Dedifferentiated amniotic fluid mesenchymal stem cell (primary cell): ENCODE measurements at regions not wholly inside any gene's neighbourhood (a gene's known extent, or its start where the extent isn't known, plus 50 kb on each side); places are given as distances from the start of the nearest gene placed in this dataset.
"Not testable (repeated sequence)": the region's sequence is repeated elsewhere in the genome, so short reads cannot be mapped to it uniquely, and the experiment has no call there.

ENCODE experiments used
- DNase-seq: peaks from one replicate; pipeline ENCODE4 v3.0.0-alpha.2; 2016; ENCODE audit errors: extremely low spot score

DNA sequence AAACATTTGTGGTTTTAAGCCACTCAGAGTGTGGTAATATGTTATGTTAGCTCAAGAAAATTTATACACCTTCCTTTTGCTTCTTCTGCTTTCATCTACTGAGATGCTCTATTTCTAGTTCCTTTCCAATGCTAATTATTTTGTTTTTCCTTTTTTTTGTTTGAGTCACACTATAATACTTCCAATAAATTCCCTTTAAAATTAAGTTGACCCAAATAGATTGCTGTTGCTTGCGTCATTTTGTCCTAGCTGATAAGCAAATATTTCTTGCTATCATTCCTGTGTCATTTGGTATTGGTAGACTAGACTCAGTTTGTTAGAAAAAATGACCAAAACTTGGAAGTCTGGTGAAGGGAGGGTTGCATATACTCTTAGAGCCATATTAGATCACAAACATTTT, 437.0 kb upstream of the CNTN6 start:
- DNase-seq: no peak

DNA sequence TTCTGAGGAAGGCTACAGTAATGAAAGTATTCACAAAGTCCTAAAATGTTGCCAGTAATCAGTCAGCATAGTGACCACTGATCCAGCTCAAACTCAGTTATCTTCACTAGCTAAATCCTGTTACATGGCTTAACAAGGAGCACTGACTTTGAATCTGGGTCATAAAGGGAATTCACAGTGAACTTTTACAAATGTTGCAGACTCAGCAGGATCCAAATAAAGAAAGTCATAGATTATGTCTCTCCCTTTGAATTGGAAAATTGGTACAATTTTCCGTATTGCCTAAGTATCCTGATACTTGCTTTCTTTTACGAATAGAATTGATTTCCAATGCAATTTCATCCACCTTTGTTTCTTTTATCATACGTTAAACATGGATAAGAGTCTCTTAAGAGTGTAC, 431.5 kb upstream of the CNTN6 start:
- DNase-seq: no peak

DNA sequence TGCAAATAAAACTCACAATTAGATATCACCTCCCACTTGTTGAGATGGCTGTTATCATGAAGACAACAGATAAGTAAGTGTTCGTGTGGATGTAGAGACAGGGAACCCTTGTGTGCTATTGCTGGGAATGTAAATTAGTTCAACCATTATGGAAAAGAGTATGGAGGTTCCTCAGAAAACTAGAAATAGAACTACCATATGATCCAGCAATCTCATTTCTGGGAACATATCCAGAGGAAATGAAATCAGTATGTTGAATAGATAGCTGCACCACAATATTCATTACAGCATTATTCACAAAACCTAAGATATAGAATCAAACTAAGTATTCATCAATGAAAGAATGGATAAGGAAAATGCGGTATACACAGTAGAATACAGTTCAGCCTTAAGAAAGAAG, 418.7 kb upstream of the CNTN6 start:
- DNase-seq: no peak

DNA sequence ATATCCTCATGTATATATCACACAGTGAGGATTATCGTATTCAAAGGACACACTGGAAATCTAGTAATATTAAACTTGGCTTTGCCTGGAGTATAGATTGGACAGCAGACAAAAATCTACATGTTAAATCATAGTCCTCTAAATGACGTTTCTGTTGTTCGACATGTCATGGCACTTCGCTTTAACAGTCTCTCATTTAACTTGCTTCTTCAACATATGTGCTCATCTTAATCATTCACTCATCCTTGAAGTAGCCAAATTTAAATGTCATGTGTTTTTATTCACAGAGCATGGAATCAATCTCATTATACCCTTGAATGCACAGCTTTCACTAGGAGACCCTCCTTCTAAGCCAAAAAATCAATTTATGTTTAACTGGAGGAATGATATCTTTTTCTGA, 417.0 kb upstream of the CNTN6 start:
- DNase-seq: no peak

DNA sequence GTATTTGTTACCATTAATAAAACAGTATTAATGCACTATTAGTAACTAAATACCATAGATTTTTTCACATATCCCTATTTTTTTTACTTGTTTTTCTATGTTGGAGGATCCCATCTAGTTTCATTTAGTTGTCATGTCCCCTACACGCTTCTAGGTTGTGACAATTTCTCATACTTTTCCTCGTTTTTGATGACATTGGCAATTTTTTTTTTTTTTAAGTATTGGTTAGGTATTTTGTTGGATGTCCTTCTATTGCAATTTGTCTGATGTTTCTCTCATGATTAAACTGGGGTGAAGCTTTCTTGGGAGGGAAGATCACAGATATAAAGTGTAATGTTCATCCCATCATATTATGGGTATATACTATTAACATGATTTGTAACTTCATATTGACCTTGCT, 409.1 kb upstream of the CNTN6 start:
- no peak for DNase-seq

DNA sequence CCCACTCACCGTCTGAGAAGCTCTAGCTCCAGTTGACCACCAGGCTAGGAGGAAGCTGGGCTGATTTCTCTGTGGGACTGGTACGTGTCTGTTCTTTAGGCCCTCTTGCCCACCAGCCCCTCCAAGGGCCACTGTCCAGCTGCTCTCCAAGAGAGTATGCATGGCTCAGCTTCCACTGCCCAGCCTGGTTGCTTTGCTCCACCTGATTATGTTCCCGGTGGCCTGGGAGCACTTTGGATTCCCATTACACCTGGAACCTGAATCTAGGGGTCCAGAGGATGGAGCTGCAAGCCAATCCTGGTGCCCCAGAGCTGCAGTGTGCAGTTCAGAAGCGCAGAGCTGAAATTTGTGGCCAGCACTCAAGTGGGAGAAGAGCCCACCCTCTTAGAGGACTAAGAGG, 402.1 kb upstream of the CNTN6 start:
- DNase-seq: no peak

DNA sequence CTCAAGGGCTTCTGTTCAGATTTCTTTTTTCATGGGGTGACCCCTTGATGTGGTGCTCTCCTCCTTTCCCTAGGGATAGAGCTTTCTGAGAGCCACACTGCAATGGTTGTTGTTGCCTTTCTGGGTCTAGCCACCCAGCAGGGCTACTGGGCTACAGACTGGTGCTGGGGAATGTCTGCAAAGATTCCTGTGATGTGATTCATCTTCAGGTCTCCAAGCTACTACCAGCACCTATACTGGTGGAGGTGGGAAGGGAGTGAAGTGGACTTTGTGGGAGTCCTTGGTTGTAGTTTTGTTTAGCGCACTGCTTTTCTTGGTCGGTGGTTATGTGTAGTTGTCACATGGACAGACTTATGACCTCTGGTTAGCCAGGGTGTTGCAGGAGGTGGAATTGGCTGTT, 392.3 kb upstream of the CNTN6 start:
- no peak for DNase-seq

DNA sequence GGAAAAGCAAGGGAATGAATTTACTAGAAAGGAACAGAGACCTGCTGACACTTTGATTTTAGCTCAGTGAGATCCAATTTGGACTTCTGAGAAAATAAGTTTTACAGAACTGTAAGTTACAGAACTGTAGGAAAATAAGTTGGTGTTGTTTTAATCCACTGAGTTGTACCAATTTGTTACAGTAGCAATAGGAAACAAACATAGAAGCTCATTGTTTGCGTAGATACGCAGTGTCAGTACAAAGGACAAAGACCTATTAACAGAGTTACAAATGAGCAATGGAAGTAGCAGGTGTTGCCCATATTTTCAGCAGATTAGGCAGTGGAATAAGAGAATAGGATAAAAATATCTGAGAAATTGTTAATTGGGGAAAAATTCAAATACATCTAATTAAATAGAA, 385.8 kb upstream of the CNTN6 start:
- no peak for DNase-seq

DNA sequence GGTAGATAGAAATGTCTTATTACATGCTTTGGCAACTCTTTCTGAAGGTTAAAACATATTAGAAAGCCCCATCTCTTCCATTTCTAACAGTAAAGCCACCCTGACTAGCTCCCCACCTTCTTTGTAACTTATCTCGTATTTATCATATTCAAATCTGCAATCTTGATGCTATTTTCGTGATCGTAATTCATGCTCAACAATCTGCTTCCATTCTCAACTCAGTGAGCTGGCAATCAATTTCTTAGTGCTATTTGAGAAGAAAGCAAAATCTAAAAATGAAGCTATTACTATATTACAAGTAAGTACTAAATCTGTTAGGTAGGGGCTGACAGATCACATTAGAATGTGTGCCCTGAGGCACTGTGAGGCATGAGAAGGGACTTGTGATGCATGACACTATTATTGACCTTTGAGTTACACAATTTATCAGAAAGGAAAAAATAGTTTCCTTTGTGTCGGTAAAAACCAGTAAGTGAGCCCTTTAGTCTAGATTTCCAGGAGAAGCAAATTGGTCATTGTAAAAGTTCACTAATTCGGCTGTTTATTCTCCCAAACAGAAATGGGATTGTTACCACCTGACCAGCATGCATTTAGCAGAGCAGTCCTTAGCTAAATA, 379.7 kb upstream of the CNTN6 start:
- DNase-seq: no peak

DNA sequence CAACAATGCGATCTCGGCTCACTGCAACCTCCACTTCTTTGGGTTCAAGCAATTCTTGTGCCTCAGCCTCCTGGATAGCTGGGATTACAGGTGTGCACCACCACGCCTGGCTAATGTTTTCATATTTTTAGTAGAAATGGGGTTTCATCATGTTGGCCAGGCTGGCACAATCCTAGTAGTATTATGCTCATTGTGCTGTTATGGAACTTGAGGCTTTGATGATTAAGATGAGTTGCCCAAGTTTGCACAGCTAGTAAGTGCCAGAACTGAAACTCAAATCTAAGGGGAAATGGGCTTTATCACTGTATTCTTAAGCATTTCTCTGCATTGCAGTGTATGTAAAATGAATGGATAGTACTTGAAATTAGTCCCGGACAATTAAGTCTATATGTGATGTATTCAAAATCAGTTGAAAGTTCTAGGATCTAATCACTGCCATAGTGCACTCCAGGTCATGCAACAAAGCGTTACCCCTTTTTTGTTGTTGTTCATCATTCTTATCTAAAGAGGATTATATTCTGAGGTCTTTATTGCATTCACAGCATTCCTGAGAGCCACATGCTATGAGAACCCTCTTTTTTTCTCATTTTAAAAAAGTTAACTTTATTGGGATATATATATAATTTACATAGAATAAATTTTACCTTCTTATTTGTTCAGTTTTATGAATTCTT, 378.7 kb upstream of the CNTN6 start:
- no peak for DNase-seq

DNA sequence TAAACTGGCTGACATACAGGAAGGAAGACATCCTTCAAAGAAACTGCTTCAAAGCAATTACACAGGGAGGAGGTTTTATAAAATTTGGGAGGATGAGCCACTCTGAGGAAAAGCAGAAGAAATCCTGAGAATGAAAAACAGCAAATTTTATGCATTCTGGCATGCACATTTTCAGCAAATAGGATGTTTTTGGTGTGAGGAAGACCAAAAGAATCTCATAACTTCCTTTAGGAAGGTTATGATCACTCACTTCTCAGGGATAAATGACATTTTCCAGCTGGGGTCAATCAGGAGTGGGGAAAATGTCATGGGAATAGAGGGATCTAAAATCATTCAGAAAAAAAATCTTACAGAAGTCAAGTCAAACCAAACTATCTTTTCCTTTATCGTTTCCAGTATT, 371.7 kb upstream of the CNTN6 start:
- no peak for DNase-seq

DNA sequence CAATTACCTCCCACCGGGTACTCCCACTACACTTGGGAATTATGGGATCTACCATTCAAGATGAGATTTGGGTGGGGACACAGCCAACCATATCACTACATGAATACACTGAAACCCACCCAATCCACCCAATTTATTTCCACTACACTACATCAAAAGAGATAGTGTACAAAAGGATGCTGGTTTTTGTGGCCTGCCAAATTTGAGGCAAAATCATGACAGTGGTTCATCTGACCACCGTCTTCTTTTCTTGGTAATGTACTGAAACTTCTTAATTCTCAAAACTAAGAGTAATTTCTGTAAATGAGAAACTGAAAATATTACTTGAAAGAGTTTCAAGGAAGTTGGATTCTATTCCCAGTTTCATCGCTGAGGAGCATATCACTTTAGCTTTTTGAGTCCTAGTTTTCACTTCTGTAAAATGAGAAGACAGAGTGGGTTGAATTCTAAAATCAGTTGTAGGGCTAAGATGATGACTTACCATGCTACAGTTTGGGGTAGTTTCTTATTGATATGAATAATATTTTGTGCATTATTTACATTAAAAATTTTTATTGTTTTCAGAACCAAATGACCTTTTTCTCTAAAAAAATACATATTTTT, 360.4 kb upstream of the CNTN6 start:
- DNase-seq: no peak

DNA sequence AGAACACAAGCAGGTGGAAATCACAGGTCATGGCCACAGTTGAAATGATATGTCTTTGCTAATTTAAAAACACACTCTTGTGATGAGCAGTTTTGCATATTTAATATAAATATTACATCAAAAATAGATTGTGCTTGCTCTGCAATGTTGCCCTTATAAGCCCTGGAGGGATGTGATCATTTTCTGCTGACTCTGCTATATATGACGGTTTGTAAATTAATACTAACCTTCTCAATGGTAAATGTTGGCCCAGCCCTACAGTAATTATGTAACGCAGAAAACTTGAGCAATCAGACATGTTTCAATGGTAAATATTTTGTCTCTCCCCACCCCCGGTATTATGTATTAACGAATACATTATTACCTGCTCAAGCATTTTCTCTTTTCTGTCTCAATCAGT, 359.5 kb upstream of the CNTN6 start:
- DNase-seq: no peak

DNA sequence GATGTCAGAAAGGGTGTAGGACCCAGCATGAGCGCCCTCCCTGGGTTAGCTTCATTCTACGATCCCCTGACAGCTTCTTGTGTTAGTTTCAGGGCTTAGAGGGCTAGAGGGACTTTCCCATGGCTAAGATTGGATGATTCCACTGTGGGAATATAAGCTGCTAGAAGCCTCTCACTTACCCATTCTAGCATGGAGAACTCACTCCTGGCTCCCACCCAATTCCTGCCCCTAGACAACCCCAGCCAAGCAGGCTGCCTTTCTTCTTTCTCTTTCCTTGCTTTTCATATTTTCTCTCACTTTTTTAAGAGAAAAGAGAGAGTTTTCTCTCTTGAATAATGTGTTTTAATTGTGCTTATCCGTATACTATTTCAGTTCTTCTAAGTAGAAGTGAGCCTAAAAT, 335.1 kb upstream of the CNTN6 start:
- DNase-seq: no peak

DNA sequence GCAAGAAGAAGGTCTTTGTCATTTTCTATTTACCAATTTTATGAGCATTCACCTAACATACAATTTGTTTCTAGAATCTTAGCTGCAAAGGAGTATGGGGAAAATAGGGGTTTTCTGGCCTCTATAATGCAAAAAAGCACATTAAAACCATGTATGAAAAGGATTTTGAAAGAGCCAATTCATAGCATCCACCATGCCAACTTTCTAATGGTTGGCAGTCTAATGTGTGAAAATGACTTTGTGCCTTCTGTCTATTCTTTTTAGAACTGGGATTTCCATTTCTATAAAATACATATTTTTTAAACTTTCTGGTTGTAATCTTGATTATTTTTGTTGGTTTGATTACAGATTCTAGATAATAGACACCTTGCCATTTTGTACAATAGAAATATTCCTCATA, 333.7 kb upstream of the CNTN6 start:
- DNase-seq: no peak

DNA sequence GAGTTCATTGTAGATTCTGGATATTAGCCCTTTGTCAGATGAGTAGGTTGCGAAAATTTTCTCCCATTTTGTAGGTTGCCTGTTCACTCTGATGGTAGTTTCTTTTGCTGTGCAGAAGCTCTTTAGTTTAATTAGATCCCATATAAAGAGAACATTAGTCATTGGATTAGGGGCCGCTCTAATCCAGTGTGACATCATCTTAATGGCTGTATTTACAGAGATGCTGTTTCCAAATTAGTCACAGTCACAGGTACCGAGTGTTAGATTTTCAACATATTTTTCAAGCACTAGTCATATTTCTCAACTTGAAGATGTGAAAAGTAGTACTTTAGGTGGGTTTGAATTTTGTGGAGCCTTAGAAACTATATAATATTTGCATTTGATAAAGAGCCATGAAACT, 319.4 kb upstream of the CNTN6 start:
- DNase-seq: not testable (repeated sequence)

DNA sequence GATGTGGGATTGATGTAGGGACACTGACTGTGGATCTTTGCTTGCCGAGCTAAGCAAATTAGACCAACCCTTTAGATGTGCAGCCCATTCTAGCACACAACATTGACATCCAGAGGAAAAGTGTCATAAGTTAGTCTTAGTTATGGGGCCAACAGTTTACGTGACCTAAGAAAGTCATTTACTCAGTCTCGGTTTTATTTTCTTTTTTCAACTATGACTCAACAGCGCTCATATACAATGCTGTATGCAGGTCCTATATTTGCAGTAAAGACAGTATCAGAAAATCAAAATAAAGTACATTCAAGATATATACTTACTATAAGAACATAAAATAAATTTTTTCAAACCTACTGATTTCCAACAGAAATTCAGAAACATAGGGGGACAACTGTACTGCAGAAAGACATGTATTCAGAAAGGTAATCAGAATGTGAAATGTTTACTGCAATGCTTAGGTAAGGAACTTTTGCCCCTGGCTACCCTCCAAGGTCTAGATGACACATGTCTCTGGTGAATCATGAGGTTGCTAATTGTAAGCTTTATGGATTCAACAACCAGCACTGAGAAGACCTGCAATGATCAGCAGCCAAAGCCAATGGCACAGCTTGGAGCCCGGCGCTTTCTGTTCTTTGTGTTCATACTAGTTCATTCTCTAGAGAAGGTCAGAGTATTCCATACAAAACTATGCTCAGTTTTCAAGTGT, 317.5 kb upstream of the CNTN6 start:
- DNase-seq: no peak

DNA sequence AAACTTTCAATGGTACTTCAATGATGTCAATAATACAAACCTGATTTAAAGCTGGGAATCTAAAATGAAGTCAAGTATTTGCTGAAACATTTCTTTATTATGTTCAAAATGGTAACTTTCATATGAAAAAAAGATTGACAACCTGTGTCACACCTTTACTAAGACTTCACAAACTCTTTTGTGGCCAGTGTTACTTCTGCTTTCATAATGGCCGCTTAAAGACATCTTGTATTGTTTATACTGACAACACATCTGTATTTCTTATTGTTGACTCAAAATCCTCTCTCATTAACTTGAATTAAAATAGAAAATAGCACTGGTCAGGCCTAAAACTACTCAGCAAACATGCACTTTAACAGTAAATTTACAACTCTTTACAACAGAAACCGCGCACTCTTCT, 312.3 kb upstream of the CNTN6 start:
- no peak for DNase-seq

DNA sequence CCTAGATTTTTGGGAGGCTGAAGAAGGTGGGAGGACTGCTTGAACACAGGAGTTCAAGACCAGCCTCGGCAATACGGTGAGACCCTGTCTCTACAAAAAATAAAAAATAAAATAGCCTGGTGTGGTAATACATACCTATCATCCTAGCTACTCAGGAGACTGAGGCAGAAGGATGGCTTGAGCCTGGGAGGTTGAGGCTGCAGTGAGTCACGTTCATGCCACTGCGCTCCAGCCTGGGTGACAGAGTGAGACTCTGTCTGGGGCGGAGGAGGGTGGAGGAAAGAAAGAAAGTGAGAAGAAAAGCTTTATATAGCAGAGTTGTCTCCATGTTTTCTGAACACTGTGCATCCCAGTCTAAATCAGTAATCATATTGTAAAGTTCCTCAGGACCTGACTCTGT, 301.4 kb upstream of the CNTN6 start:
- no peak for DNase-seq

DNA sequence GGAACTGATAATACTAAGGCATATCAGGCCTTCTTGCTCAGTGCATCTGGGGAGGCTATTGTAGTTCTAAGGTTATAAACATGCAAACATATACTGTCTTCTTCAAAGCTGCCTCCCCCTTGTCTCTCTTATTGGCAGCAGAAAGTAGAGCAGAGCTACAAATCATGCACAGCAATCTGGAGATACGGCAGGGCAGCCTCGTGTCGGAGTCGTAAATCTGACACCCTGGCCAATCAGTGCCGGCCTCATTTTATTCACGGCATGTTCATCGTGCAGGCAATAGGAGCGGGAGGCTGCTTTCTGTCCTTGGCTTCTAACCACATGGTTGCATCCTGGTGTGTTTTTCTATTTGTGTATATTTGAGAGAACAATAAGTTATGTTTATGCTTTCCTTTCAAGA, 300.2 kb upstream of the CNTN6 start:
- no peak for DNase-seq

DNA sequence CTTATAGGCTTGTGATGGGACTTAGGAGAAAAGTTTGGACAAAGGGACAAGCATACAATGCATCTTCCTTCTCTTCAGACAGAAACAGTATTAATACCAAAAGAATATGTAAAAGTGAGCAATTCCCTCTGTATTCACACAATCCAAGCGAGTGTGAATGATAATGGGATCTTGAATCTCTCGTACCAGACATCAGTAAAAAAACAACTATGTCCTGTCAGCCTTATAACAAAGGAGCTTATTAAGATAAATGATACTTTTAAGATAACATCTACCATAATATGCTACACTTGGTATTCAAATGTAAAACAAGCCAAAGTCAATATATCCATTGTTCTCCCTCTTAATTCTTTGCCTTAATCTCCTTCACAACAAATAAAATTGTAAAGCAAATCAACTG, 288.6 kb upstream of the CNTN6 start:
- DNase-seq: no peak

DNA sequence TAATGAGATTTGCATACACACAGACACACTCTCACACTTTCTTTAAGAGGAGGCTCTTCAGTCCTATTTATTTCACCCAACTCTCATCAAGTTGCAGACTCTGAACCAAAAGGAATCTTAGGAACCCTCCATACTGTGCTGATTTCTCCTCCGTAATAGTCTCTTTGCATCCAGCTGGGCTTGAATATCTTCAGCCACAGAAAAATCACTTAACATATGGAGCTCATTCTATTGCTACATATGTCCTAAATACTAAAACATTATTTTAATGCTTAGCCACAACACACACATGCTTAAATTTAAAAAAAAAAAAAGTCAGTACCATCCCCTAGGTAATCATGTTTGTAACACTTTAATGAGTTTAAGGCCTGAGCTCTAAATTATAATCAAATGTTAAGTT, 287.5 kb upstream of the CNTN6 start:
- DNase-seq: no peak

DNA sequence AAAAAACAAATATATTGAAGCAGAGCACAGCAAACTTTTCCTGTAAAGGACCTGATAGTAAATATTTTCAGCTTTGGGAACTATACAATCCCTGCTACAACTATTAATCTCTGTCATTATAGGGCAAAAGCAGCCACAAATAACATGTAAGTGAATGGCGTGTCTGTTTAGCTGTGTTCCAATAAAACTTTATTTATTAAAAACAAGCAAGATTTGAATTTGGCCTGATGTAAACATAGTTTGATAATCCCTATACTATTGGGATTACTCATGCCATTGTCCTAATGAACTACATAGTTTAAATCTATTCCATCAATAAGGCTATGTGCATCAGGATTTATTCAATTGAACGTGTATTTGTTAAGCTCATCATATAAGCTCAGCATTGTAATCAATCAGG, 286.8 kb upstream of the CNTN6 start:
- DNase-seq: no peak
